HG03060 (cell line): ENCODE measurements at regions not wholly inside any gene's neighbourhood (a gene's known extent, or its start where the extent isn't known, plus 50 kb on each side); places are given as distances from the start of the nearest gene placed in this dataset.
"Not testable (repeated sequence)": the region's sequence is repeated elsewhere in the genome, so short reads cannot be mapped to it uniquely, and the experiment has no call there.

ENCODE experiments used
- ATAC-seq: cut with Tn5 transposase; IDR thresholded peaks from one replicate; pipeline ENCODE4 v1.9.1; 2021; ENCODE audit warnings: low read depth, moderate number of reproducible peaks; ENCODE audit not compliant: unreplicated experiment

DNA sequence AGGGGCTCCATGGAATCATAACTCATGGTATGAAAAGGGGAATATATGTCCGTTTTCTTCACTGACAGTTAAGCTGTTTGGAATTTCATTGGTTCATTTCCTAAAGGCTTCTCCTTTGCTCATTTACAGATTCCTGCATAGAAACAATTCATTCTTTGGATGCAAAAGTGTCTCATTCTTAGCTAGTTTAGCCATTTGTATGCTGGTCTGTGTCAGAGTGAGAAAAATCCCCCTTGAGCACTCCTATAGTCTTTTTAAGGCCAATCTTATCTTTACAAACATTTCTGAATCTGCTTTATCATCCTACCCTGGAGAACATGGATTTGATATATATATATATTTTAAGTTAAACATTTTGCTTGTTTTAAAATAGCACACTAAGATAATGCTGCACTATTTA is 1260.9 kb upstream of the NRXN1 start:
- no peak for ATAC-seq

DNA sequence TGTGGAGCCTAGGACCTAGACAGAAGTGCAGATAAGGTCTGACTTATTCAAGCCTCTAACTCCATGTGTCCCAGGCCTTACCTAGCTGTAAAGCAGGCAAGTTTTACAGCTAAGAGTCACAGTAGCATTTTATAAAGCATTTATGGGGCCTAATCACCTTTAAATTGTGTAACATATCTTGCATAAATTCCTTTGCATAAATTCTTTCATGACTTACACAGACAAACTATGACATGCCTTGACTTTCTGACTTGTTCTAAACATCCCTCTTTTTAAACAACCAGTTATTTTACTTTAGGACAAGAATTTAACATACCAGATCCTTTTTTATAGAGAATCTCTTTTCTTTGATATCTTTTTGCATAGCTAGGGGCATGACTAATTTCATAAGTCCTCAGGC is 1257.8 kb upstream of the NRXN1 start:
- ATAC-seq = no peak

DNA sequence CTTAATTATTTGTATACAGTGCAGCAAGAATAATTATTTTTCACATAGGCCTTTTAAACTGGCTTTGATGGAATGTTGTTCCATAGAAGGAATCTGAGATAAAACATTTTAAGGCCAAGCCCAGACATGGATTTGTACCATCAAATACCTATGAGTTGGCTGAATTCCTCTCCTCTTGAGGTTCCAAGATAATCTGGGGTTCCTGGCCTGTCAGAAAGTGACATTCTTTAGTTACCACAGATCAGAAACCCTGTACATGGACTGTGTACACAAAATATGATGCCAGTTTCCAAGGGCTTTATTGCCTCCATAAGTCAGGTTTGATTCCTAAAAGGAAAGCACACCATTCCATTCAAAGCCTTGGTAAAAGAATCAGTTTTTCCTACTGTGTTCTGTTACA is 1256.7 kb upstream of the NRXN1 start:
- ATAC-seq = no peak

DNA sequence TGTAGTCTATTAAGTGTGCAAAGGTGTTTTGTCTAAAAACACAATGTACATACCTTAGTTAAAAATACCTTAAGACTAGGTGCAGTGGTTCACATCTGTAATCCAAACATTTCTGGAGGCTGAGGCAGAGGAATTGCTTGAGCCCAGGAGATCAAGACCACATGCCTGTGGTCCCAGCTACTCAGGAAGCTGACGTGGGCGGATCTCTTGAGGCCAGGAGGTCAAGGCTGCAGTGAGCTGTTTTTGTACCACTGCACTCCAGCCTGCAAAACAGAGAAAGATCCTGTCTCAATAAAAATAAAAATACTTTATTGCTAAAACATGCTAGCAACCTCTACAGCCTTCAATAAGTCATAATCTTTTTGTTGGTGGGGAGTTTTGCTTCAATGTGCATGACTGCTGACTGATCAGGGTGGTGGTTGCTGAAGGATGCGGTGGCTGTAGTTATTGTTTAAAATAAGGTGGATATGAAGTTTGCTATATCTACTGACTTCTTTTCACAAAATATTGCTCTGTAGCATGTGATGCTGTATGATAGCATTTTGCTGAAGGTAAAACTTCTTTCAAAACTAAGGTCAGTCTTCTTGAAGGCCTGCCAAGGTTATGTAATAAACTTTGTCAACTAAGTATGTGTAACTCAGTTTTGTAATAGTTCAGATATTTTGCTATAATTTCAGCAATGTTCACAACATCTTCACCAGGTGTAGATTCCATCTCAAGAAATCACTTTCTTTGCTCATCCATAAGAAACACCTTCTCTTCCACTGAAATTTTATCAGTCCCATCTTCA is 1238.0 kb upstream of the NRXN1 start:
- no peak for ATAC-seq

DNA sequence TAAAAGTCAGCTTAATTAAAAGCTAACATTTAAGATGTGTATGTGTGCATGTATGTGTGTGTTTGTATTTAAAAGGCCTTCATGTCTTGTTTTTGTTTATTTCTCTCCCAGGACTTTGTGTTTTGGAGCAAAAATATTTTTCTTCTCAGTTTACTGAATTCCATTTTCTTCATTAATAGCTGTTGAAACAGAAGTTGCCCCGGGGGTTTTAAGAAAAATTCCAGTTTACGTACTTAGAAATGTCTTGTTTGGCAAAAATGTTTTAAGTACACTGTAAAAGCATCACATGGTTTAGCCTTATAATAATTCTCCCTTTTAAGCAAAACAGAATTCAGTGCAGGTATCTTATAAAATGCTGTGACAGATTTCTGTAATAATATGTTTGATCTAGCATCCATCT is 1233.0 kb upstream of the NRXN1 start:
- no peak for ATAC-seq

DNA sequence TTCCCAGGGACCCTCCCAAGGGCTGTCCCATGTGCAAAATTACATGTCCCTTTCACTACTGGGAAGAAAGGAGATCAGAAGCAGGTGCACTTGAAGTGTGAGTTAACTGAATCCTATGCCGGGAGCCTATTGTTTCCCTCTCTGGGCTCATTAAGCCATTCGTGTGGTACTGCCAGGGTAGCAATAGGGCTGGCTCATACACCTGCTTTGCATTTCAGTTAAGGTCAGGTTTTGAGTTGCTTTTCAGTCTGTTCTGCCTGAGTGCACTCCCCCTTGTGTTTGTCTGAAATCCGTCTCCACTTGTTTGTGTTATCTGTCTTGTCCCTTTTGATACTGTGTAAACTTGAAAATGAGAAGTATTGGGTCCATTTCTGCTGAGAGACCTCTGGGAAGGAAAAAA is 1232.6 kb upstream of the NRXN1 start:
- no peak for ATAC-seq

DNA sequence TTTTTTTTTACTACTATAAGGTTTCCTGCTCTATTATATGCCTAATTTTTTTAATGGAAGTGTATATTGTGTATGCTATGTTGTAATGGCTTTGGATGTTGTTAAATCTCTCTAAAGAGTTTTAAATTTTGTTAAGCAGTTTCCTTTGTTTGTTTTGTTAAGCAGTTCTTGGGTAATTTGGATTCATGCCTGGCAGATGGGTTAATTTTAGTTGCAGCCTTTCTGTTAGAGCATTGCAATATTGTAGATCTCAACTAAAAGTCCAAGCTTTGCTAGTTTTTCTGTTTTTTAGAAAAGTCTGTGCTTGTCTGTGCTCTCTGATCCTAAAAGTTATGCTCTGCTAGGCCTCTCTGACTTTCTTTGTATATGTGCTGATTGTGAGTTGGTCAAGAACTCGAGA is 1229.0 kb upstream of the NRXN1 start:
- no peak for ATAC-seq

DNA sequence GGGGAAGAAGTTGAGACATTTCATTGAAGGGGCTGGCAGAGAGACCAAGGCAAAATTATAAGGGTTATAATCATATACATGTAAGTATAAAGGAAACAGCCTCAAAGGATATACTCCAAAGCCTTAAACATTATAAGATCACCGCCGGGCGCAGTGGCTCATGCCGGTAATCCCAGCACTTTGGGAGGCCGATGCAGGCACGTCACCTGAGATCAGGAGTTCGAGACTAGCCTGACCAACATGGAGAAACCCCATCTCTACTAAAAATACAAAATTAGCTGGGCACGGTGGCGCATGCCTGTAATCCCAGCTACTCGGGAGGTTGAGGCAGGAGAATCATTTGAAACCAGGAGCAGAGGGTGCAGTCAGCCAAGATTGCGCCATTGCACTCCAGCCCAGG is 1227.0 kb upstream of the NRXN1 start:
- ATAC-seq = not testable (repeated sequence)

DNA sequence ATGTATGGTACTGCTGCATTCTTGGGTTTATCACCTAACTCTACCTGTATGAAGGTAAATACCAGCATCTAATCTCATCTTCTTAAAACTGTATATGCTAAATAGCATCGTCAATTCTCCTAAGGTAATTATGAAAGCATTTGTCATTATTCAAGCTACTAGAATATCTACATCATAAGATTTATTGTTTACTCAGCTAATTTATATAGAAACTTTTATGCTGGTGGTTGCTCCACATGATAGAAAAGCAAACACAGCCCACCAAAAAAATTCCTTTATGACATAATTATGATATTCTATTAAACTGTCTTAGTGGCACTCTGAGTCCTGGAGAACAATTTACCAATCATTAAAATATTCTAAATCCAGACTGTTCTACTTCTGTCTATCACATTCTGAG is 1226.1 kb upstream of the NRXN1 start:
- ATAC-seq = no peak

DNA sequence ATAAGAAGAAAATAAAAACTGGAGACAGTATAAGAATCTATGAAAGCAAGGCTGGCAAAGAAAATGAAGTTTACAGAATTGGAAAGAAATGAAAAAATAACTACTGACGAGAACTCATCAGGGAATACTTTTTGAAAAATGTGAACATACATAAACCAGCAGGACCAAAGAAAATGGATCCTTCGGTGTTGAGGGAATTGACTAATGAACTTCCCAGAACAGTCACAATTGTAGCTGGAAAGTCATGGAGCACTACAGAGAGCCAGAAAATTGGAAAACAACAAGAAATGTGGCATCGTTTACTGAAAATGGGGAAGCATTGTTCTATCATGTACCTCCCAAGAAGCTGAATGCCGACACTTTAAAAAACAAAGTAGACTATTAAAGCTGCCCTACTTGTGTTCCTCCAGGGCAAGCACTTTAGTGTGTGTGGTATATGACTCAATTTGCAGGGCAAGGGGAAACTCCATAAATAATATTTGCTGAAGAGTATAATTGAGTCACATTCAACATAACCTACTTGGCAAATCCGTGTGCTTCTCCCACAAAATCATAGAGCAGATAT is 1221.6 kb upstream of the NRXN1 start:
- ATAC-seq = no peak

DNA sequence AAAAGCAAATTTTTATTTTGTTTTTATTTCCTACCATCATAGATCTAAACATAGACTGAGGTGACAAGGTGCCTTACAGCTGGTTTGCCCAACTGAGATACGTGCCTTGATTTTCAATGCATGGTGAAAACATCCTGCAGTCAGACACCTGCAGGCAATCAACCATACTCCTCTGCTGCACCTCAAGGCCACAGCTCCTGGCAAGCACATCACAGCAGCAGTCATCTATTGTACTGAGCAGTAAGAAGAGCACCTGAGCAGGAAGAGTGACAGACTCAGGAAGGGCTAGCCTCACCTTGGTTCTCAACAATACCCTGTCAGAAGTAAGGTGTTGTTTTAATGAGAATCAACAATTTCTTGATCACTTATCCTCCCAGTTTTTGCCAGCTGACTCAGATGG is 1206.8 kb upstream of the NRXN1 start:
- ATAC-seq = no peak

DNA sequence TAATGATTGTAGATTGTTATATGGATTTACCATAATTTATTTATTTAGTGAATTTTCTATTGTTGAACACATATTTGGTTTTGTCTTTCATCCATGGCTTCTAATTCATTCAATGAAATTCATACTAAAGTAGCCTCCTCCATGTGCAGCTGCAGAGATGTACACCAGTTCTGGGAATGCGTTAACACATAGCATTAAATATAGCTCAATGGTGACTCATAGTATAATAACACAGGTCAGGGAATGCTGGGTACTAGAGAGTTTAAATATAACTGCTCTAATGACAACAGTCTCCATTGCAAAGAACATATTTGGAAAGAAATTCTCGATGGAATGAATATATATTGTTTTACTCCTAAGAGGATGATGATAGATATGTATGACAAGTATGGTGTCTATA is 1190.2 kb upstream of the NRXN1 start:
- ATAC-seq = no peak

DNA sequence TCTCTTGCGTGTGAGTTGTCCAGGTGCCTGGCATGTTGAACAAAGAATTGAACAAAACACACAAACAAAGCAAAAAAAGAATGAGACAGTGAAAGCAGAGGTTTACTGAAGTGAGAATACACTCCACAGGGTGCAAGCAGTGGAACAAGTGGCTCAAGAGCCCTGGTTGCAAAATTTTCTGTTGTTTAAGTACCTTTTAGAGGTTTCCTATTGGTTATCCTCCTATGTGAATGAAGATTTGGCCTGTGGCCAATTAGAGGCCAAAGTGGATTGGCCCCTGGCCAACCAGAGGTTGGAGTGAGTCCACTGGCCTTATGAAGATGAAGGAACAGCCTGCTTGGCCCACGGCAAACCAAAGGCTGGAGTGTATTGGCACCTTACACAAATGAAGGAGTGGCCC is 1188.5 kb upstream of the NRXN1 start:
- no peak for ATAC-seq

DNA sequence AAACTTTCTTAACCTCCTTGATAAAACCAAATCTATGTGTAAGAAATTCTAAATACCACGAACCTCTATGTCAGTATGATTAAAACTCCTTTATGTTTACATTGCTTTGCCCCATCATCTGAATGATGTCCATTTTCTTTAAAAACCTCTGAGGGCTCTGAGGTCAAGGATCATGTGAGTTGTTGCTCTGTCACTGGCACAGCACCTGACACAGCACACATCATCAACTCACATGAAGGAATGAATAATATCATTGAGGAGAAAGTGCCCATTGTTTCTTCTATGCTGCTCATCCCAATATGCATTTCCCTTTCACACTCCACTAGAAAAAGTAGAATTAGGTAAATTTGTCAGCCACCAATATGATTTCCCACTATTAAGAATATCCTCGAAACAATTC is 1178.7 kb upstream of the NRXN1 start:
- ATAC-seq = no peak

DNA sequence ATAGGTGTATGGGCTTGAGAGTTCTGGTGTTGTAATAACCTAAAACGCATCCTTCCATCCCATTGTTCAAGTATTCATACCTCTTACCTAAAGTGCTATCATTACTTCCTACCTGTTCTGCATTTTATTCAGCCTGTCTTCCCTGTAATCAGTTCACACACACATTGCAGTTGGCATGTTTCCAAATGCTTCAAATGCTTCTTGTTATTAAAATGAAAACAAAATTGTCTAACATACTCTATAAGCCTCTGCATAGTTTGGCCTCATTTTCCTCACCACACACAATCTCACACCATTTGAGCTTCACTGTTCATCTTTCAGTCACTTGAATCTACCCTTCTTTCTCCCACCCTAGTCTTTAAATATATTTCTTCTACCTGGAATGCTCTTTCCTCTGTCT is 1178.2 kb upstream of the NRXN1 start:
- no peak for ATAC-seq

DNA sequence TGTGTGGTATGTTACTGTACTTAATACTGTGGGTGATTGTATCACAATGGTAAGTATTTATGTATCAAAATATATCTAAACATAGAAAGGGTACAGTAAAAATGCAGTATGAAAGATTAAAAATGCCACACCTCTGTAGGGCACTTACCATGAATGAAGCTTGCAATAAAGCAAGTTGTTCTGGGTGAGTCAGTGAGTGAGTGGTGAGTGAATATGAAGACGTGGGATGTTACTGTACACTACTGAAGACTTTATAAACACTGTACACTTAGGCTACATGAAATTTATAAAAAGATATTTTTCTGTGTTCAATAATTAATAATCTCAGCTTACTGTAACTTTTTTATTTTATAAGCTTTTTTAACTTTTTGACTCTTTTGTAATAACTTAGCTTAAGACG is 1162.4 kb upstream of the NRXN1 start:
- no peak for ATAC-seq

DNA sequence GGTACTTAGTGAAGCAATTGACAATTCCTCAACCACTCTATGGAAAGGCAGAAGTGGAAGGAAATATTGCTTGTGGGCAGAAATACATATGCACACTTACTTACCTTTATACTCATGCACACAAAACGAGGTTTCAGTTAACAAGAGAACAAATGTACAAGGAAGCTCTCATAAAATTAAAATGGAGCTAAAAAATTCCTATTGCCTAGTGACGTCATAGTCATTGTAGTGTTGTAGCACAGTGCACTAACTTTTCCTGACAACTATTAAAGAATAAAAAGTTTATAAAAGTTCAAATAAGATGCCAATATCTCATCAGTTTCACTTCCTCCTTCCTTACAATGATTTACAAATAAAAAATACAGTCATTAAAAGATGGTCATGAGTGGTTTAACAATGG is 1161.9 kb upstream of the NRXN1 start:
- no peak for ATAC-seq

DNA sequence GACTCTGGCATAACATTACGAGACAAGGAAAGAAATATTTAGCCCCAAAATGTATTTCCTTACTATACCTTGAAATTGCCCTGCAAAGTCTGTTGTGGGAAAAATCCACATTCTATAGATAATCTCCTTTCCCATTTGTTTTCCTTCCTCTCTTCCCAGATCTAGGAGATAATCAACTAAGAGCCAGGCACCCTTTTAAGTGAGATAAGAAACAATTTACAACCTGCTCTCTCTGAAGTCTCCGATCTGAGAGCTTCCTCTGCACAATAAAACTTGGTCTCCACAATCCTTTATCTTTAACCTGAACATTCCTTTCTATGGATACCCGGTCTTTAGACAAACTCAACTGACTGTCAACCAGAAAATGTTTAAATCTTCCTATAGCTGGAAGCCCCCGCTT is 1160.7 kb upstream of the NRXN1 start:
- ATAC-seq = no peak

DNA sequence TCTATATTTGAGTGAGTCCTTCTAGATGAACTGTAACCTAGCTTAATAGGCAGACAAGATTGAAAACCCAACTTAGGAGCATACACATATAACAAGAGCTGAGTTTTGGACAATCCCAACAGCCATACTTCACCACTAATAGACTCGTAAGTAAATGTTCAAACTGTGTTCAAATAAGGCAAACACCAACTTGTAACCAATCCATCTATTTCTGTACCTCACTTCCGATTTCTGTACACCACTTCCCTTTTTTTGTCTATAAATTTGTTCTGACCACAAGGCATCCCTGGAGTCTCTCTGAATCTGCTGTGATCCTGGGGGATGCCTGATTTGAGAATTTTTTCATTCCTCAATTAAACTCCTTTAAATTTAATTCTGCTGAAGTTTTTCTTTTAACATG is 1149.1 kb upstream of the NRXN1 start:
- ATAC-seq = no peak

DNA sequence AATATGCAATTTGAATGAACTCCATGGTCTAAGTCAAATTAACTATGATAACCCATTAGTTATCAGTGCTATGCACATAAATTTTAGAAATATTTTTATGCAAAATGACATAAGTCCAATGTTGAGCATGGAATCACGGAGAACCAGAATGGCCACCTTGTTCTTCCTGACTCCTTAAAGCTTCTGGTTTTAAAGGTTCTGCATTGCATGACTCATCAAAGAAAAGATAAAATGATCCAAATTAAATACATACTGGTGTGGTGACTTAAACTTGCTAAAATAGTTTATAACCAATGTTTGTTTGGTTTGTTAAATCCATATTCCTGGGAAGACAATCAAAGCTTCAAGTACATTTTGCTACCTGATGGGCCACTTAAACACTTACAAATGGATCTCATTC is 1146.9 kb upstream of the NRXN1 start:
- no peak for ATAC-seq

DNA sequence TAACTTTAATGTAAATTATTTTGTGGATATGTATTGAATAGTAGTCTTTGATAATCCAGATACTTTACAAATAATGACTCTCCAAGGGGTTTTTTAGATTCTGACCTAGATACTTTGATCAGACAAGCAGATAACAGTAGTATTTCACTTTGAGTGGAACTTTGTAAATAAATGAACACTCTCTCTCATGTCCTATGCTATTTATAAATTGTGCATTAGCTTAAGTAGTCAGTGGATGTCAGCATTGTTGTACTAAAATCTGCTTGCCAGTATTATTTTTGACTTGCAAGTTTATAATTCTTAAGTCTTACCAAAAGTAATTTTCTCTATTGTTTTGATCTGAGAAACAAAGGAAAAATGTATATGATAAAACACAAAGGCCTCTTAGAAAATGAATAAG is 1113.1 kb upstream of the NRXN1 start:
- no peak for ATAC-seq

DNA sequence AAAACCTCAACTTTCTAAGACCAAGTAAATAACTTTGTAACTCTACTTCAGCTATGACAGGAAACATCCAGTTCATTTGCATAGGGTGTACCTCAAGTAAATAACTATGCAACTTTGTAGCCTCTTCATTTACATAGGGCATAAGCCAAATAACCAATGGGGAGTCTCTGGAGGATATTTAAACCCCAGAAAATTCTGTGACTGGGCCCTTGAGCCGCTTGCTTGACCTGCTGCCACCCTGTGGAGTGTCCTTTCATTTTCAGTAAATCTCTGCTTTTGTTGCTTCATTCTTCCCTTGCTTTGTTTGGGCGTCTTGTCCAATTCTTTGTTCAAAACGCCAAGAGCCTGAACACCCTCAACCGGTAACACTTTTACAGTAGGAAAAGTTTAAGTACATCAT is 1112.7 kb upstream of the NRXN1 start:
- no peak for ATAC-seq

DNA sequence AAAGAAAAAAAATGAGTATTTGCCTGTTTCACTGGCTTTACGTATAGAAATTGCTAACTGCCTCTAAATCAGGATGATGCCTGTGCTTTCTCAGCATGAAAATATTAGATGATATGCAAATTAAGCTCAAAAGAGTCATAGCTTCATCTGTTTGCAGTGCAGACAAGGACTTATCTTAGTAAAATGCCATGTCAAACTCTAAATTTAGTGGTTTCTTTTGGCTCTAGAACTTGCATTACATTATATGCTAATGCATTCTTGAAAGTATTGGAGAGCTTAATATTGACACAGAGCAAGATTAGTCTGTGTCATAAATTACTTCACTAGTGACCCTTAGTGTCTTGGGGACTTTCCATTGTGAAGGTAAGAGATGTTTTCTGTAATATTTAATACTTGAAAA is 1109.1 kb upstream of the NRXN1 start:
- ATAC-seq = no peak
